ENCODE measurements at regions not wholly inside any gene's neighbourhood (a gene's known extent, or its start where the extent isn't known, plus 50 kb on each side); places are given as distances from the start of the nearest gene placed in this dataset.

DNA sequence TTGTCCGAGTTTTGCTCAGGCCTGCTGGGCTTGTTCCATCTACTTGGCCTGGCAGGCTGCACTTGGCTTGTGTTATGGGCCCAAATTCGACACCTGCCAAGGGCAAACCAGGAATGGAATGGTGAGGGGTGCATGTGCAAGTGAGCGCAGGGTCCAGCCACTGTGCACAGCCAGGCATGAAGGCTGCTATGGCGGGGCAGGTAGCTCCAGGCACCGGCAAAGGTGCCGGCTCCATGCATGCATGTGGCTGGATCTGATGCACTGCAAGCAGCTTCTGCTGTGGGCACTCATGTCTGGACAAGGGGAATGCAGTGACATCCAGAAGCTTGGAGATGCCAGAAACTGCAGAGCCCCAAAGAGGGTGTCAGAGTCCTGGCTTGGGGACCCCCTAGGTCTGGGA is 463.0 kb downstream of the EPHA3 start:
- Histone ChIP-seq H3K27me3 (no peaks in the 10 kb centered on the region), H3K4me1 (peaks cover 0 to 11% (median 0%) of the 10 kb centered on the region in 3 donors), H3K36me3 (no peaks in the 10 kb centered on the region), H3K9me3 (peaks cover 0 to 8% (median 0%) of the 10 kb centered on the region in 3 donors), H3K27ac (no peak overlapping the region), H3K4me3 (no peak overlapping the region)
- no peak for ATAC-seq
- WGBS, 2 donors (ENCODE audit: low coverage in 1 of 2): 67% methylated on average over 1 of the region's 6 CpGs; no CpG with 5 or more reads in 1 of the 2 donors
- no peak for TF ChIP-seq POLR2A (IDR thresholded peaks at IDR 0.05)
- TF ChIP-seq EP300 (IDR thresholded peaks at IDR 0.05): no peak
- TF ChIP-seq POLR2AphosphoS5 (IDR thresholded peaks at IDR 0.05): no peak
- TF ChIP-seq, protein P1, sequence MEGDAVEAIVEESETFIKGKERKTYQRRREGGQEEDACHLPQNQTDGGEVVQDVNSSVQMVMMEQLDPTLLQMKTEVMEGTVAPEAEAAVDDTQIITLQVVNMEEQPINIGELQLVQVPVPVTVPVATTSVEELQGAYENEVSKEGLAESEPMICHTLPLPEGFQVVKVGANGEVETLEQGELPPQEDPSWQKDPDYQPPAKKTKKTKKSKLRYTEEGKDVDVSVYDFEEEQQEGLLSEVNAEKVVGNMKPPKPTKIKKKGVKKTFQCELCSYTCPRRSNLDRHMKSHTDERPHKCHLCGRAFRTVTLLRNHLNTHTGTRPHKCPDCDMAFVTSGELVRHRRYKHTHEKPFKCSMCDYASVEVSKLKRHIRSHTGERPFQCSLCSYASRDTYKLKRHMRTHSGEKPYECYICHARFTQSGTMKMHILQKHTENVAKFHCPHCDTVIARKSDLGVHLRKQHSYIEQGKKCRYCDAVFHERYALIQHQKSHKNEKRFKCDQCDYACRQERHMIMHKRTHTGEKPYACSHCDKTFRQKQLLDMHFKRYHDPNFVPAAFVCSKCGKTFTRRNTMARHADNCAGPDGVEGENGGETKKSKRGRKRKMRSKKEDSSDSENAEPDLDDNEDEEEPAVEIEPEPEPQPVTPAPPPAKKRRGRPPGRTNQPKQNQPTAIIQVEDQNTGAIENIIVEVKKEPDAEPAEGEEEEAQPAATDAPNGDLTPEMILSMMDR (IDR thresholded peaks at IDR 0.05): no peak

DNA sequence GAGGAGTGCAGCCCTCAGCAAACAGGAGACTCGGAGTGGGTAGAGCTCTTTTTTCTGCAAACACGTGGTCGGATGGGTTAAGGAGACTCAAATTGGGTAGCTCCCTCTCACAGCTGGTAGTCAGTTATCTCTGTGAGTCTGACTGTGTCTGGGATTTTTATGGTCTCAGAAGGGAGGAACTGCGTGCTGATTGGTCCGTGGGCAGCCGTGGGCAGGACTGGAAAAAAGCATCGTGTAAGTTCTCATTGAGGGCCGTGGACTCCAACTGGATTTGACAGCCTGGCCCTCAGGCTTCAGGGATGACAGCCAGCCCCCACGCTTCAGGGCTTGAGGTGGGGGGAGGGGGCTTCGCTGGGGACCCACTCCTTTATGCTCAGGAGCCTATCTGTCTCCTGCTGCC is 463.9 kb downstream of the EPHA3 start:
- Histone ChIP-seq H3K36me3 (no peaks in the 10 kb centered on the region), H3K27ac (no peak overlapping the region), H3K4me1 (peaks cover 0 to 11% (median 0%) of the 10 kb centered on the region in 3 donors), H3K27me3 (no peaks in the 10 kb centered on the region), H3K4me3 (peak overlapping the region in 1 of 2 donors; percentile 2), H3K9me3 (peaks cover 0 to under 1% (median 0%) of the 10 kb centered on the region in 3 donors)
- 90% methylated on average over 2 of the region's 10 CpGs; no CpG with 5 or more reads in 1 of the 2 donors for WGBS, 2 donors (ENCODE audit: low coverage in 1 of 2)
- ATAC-seq: no peak
- TF ChIP-seq, protein P1 (IDR thresholded peaks at IDR 0.05): no peak
- TF ChIP-seq POLR2AphosphoS5 (IDR thresholded peaks at IDR 0.05): no peak
- no peak for TF ChIP-seq POLR2A (IDR thresholded peaks at IDR 0.05)
- TF ChIP-seq EP300 (IDR thresholded peaks at IDR 0.05): no peak

DNA sequence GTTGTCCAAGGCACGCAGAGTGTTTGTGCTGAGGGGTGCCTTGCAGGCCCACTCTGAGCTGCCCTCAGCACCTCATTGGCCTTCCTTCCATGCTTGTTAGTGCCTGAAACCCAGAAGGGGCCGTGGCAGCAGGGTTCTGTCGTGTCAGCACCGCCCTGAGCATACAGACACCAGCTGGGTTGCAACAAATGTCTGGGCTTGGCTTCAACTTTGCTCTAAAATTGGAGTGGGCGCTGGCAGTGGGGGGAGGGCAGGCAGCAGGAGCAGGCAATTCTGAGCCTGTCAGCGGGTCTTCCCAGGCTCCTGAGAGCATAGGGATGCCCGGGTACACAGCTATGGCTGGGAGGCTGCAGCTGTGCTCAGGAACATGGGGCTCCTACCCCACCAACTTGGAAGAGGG is 464.3 kb downstream of the EPHA3 start:
- no peaks in the 10 kb centered on the region for H3K27me3 ChIP-seq
- H3K9me3 ChIP-seq: no peaks in the 10 kb centered on the region
- TF ChIP-seq, protein P1 (IDR thresholded peaks at IDR 0.05): no peak
- TF ChIP-seq POLR2A (IDR thresholded peaks at IDR 0.05) (no peak), EP300 (IDR thresholded peaks at IDR 0.05) (no peak), POLR2AphosphoS5 (IDR thresholded peaks at IDR 0.05) (no peak)
- H3K27ac ChIP-seq: no peak overlapping the region
- H3K4me3 ChIP-seq: peak overlapping the region in 1 of 2 donors; percentile 2
- H3K4me1 ChIP-seq: peaks cover 0 to 11% (median 0%) of the 10 kb centered on the region in 3 donors
- ATAC-seq: no peak
- no peaks in the 10 kb centered on the region for H3K36me3 ChIP-seq
- WGBS, 2 donors (ENCODE audit: low coverage in 1 of 2): no CpG with 5 or more reads among the region's 7 CpGs

DNA sequence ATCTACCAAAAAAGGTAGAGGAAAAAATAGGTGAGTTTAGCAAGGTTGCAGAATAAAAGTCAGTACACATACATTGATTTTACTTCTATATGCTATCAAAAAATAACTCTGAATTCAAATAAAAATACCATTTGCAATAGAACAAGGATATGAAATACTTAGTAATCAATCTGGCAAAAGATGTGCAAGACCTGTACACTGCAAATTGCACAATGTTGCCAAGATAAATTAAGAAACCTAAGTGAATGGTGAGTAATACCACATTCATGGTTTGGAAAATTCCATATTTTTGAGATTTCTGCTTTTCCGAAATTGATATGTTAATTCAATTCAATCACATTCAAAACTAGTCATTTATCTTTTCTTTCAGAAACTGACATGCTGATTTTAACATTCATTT is 464.8 kb downstream of the EPHA3 start:
- Histone ChIP-seq H3K36me3 (no peaks in the 10 kb centered on the region), H3K27me3 (no peaks in the 10 kb centered on the region), H3K4me1 (peaks cover 0 to 11% (median 0%) of the 10 kb centered on the region in 3 donors), H3K4me3 (no peak overlapping the region), H3K27ac (no peak overlapping the region), H3K9me3 (no peaks in the 10 kb centered on the region)
- WGBS, 2 donors (ENCODE audit: low coverage in 1 of 2): 56 to 86% methylated on average over 1 of the region's 1 CpG
- no peak for ATAC-seq
- TF ChIP-seq, protein P1 (IDR thresholded peaks at IDR 0.05): no peak
- TF ChIP-seq POLR2AphosphoS5 (IDR thresholded peaks at IDR 0.05) (no peak), POLR2A (IDR thresholded peaks at IDR 0.05) (no peak), EP300 (IDR thresholded peaks at IDR 0.05) (no peak)

DNA sequence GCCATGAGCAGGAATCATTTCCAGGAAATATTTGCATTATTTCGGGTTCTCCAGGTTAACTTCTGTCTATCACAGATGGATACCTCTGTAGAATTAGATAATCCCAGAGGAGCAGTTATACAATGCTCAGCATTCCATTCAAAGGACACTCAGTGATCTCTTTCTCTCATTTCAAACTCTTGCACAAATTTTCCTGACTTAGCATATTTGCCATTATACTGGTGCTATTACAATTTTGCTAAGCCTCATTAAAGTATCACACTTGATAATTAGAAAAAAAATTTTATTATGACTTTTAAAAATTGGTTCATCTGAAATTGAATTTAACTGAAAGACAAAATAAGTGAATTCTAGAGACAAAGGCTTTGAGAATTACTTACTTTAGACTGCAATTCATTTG is 469.0 kb downstream of the EPHA3 start:
- no peak overlapping the region for H3K27ac ChIP-seq
- H3K9me3 ChIP-seq: no peaks in the 10 kb centered on the region
- no peaks in the 10 kb centered on the region for H3K27me3 ChIP-seq
- WGBS, 2 donors (ENCODE audit: low coverage in 1 of 2): 89 to 93% methylated on average over 1 of the region's 1 CpG
- no peaks in the 10 kb centered on the region for H3K36me3 ChIP-seq
- H3K4me3 ChIP-seq: no peak overlapping the region
- peaks cover 0 to 7% (median 0%) of the 10 kb centered on the region in 3 donors for H3K4me1 ChIP-seq
- ATAC-seq: no peak
- TF ChIP-seq POLR2AphosphoS5 (IDR thresholded peaks at IDR 0.05) (no peak), EP300 (IDR thresholded peaks at IDR 0.05) (no peak), POLR2A (IDR thresholded peaks at IDR 0.05) (no peak)
- TF ChIP-seq, protein P1 (IDR thresholded peaks at IDR 0.05): no peak

Measured in gastroesophageal sphincter (tissue), 4 donors.